GM19238 (cell line): ENCODE measurements at regions not wholly inside any gene's neighbourhood (a gene's known extent, or its start where the extent isn't known, plus 50 kb on each side); places are given as distances from the start of the nearest gene placed in this dataset.
"Not testable (repeated sequence)": the region's sequence is repeated elsewhere in the genome, so short reads cannot be mapped to it uniquely, and the experiment has no call there.

Experiments used
- DNase-seq: peaks from one replicate; pipeline ENCODE4 v3.0.0; 2011; ENCODE audit warnings: low spot score; ENCODE audit not compliant: insufficient read length

GRCh38 chr2:129167456-129167855 lies 812.0 kb upstream of the RAB6C start:
- DNase-seq, result no peak

- no peak for DNase-seq
These were observed 808.9 kb upstream of the RAB6C start for GRCh38 chr2:129170570-129170969.

GRCh38 chr2:129174143-129174542 lies 805.3 kb upstream of the RAB6C start:
- no peak for DNase-seq

DNA sequence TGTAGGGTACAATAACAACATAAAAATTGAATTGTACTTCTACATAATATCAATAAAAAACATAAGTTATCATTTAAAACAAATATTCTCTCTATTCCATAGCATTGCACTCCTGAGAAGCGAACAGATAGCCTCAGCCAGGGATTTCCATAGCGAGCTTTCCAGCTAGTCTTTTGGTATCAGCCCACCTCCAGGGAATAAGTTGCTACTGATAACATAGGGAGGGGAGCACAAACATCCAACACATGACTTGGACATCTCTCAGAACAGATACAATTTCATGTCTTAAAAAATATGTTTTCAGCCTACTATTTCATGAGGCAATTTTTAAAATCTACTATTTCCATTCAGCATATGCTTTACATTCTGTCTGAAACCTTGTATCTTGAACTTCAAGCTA lies 804.4 kb upstream of the RAB6C start:
- DNase-seq, result no peak

- DNase-seq, result no peak
These were observed 803.1 kb upstream of the RAB6C start for GRCh38 chr2:129176375-129176774.

- no peak for DNase-seq
These were observed 801.1 kb upstream of the RAB6C start for GRCh38 chr2:129178356-129178755.

DNA sequence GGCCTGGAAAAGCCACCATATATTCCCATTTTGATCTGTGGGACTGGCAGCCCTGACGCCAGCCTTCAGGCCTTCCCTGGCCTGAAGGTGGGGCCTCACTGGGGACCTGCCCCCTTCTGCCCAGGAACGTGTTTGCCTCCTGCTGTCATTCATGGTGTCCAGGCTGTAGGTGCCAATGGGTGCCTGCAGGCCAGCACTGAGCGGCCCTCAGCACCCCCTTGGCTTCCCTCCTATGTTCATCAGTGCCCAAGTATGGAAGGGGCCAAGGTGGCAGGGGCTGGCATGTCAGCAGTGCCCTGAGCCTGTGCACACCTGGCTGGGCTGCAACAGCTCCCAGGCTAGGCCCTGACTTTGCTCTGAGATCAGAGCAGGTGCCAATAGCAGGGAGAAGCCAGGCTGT lies 800.3 kb upstream of the RAB6C start:
- DNase-seq, result no peak

DNA sequence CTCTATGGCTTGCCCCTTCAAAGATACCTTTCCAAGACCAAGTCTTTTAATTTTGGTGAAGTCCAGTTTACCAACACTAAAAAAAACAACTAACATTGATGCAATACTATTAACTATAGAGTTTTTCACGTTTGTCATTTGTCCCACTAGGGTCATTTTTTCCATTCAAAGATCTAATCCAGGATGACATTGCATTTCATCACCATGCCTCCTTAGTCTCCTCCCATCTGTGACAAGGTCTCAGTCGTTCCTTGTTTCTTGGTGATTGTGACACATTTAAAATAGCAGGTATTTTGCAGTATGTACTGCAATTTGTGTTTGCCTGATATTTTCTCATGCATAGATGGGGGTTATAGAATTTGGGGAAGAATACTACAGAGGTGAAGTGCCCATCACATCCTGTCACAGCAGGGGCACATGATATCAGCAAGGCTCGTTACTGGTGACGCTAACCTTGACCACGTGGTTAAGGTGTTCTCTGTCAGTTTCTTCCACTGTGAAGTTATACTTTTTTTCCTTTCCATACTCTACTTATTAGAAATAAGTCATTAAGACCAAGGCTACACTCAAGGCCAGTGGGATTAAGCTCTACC lies 799.2 kb upstream of the RAB6C start:
- DNase-seq, result no peak

GRCh38 chr2:129181433-129181832 lies 798.0 kb upstream of the RAB6C start:
- no peak for DNase-seq

DNA sequence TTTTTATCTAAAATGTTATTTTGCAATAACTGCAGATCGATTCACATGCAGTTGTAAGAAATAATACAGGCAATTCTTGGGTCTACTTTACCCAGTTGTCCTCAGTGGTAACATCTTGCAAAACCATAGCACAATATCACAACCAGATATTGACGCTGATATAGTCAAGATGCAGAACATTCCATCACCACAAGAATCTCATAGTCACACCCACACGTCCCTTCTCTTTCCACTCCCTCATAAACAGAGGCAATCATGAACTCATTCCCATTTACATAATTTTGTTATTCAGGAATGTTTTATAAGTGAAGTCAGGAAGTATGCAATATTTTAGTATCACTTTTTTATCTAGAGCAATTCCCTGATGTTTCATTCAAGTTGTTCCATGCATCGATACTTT lies 797.5 kb upstream of the RAB6C start:
- no peak for DNase-seq

DNA sequence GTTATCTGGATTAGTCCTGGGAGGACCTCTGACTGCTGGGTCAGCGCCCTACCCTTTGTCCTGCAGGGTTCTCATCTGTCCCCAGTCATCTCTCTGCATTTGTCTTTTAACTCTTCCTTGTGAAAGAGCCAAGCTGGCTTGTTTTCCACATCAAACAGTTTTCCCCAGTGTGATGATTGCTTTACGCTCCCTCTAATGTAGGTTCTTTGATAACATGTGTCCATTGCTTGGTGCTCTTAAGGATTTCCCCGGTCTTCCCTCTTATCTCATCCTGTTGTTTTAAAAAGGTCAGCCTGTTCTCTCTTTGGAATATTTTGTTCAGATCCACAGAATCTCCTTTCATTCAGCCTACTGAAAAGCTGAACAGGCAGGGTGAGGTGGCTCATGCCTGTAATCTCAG lies 792.1 kb upstream of the RAB6C start:
- DNase-seq, result no peak

DNA sequence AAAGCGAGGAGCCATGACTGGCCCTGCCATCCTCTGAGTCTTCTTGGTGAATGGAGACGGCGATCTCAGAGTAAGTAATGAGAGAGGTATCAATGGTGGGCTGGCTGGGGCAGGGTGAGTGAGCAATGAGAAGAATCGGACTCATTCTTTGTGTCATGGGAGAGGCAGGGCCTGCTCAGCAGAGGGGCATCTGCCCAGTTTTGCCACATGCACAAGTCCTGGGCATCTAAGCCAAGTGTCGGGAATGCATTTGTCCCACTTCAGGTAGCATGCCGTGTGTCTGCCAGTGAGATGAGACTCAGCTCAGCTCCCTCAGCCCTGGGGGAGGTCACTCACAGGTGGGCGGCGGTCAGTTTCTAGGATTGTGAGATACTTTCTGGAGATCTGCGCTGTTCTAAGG lies 791.0 kb upstream of the RAB6C start:
- DNase-seq, result no peak

GRCh38 chr2:129189617-129190319 lies 789.7 kb upstream of the RAB6C start:
- no peak for DNase-seq

DNA sequence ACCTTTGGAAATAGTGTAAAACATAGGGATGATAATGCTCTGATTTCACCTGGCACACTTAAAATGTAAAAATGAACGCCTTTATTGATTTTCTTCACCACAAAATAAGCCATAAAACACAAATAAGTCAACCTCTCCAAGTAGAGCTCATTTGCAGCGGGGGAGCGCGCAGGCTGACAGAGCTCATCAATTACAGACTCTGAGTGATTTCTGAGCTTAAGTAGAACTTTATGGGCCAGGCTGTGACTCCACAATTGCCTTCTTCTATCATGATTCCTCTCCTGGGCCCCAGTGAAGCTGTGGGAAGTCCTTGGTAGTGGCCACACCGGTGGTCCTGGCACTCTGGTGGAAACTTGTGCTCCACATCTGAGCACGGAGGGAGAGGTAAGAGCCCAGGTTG lies 789.0 kb upstream of the RAB6C start:
- no peak for DNase-seq

DNA sequence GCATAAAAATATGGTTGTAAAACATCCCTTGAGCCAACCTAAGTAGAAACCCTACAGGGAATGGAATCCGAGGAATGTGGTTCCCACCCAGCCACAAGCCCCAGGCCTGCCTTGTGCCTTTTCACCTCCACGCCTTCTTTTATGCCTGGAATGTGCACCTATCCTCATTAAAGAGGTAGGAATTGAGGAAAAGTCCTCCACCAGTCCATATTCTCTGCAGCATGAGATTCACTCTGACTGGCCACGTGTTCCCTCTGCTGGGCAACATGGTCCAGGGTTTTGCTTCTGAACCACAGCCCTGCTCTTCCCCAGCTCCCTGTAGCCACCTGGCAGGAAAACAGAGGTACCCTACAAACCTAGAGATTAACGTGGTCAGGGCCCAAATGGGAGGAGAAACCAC lies 787.9 kb upstream of the RAB6C start:
- no peak for DNase-seq

DNA sequence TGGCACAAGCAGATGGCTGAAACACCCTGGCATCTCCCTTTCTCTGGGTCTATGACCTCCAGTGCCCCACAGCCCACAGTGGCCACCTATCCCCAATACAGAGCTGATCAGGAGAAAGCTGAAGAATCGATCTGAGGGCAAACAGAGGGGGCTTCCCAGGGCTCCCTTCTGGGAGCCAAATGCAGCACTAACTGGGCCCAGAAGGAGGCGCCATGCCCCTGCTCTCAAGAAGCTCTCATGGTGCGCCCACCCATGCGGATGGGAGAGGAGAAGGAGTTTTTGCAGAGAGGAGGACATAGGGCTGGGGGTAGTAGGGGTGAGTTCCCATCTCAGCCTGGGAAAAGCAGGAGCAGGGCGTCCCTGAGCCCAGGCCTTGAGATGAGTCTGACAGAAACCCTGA lies 787.3 kb upstream of the RAB6C start:
- no peak for DNase-seq

GRCh38 chr2:129192841-129193253 lies 786.6 kb upstream of the RAB6C start:
- no peak for DNase-seq

DNA sequence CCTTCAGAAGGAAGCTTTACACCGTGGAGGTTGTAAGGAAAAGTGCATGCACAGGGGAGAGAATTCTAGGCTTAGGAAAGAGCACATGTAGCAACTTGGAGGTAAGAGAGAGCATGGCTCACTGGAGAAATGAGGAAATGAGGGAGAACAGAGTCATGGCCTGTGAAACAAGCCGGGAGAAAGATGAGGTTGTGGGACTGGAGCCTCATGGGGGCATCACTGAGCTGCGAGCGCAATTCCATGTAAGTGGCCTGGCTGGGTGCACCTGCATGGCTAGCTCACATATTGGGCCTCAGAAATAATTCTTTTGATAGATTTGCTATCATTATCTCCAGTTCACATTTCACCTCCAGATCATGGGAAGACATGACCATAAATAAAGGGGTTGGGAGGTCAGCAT lies 785.5 kb upstream of the RAB6C start:
- DNase-seq, result no peak

- no peak for DNase-seq
These were observed 780.0 kb upstream of the RAB6C start for GRCh38 chr2:129199501-129199900.

- DNase-seq, result no peak
These were observed 777.8 kb upstream of the RAB6C start for GRCh38 chr2:129201696-129202095.

DNA sequence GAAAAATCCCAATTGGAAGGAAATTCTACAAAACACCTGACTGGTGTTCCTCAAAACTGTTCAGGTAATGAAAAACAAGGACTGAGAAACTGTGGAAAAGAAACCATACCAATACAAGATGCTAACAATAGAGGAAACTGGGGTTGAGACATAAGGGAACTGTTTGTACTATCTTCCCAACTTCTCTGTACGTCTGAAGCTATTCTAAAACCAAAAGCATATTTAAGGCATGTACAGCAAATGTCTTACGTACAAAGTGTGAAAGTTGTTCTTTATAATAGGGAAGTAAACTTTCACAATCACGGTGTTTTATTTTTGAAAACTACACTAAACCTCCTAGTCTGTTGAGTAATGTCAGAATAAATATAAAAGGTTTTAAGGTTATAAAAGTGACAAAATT lies 776.1 kb upstream of the RAB6C start:
- DNase-seq, result no peak

GRCh38 chr2:129204581-129204980 lies 774.9 kb upstream of the RAB6C start:
- not testable (repeated sequence) for DNase-seq

GRCh38 chr2:129205176-129205575 lies 774.3 kb upstream of the RAB6C start:
- no peak for DNase-seq
